Testis (tissue), 2 donors: ENCODE measurements at regions not wholly inside any gene's neighbourhood (a gene's known extent, or its start where the extent isn't known, plus 50 kb on each side); places are given as distances from the start of the nearest gene placed in this dataset.

ENCODE experiments used
- POLR2A ChIP-seq: fragments of 450-650 bp; IDR thresholded peaks from one replicate; pipeline ENCODE4 v1.6.1; 2017; ENCODE audit warnings: antibody characterized with exemption, mild to moderate bottlenecking, moderate library complexity
- TF ChIP-seq, protein P1 (sequence below), 3 experiments: fragments of 450-650 bp in 2 of 3; fragments of 200-600 bp in 1 of 3; sonication (generic) in 1 of 3; IDR thresholded peaks; one replicate each; pipeline ENCODE4 v1.5.1; 2016 to 2019; ENCODE audit warnings: antibody characterized with exemption in 3 of 3, mild to moderate bottlenecking in 2 of 3, moderate library complexity in 1 of 3

DNA sequence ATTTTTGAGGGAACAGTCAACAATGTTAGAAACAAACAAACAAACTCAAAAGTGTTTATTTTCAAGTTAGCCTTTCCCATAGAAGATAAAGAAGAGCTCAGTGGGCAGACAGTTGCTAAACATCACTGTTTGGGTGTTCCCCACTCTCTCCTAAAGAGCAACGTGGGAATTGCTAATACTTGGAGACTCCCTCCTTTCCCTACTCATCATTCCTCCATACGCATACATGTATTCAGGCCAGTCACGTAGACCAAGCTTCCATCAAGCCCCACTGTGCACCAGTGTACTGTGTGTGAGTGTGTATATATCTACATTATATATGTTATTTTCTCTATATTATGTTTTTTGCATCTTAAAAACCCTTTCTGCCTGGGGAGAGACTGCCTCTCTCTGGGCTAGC, 115.0 kb upstream of the EGFLAM start:
- TF ChIP-seq, protein P1, sequence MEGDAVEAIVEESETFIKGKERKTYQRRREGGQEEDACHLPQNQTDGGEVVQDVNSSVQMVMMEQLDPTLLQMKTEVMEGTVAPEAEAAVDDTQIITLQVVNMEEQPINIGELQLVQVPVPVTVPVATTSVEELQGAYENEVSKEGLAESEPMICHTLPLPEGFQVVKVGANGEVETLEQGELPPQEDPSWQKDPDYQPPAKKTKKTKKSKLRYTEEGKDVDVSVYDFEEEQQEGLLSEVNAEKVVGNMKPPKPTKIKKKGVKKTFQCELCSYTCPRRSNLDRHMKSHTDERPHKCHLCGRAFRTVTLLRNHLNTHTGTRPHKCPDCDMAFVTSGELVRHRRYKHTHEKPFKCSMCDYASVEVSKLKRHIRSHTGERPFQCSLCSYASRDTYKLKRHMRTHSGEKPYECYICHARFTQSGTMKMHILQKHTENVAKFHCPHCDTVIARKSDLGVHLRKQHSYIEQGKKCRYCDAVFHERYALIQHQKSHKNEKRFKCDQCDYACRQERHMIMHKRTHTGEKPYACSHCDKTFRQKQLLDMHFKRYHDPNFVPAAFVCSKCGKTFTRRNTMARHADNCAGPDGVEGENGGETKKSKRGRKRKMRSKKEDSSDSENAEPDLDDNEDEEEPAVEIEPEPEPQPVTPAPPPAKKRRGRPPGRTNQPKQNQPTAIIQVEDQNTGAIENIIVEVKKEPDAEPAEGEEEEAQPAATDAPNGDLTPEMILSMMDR (IDR thresholded peaks at IDR 0.05), result no peak
- TF ChIP-seq POLR2A, result no peak
